ENCODE measurements at regions not wholly inside any gene's neighbourhood (a gene's known extent, or its start where the extent isn't known, plus 50 kb on each side); places are given as distances from the start of the nearest gene placed in this dataset.

DNA sequence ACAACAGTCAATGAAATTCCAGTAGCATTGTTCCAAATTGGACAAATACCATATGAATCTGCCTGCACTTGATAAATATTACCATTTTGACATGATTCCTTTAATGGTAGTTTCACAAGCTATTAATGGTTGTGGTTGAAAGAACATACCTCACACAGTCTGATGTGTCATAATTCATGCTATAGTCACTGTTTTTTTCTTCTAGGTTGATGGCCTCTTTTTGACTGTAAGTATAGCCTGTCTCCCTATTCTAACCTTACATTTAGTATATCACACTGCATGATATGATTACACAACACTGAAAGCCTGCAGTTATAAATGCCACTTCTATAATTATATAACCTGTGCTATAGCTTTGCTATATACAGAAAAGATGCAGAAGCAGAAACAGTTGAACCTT is 834.1 kb downstream of the NSUN3 start:
- Histone ChIP-seq H3K4me1 (no peaks in the 10 kb centered on the region), H3K9me3 (no peaks in the 10 kb centered on the region), H3K27me3 (no peaks in the 10 kb centered on the region), H3K4me3 (no peak overlapping the region), H3K36me3 (no peaks in the 10 kb centered on the region), H3K27ac (no peak overlapping the region)
- DNase-seq (ENCODE audit: low spot score in 2 of 2): no peak
- TF ChIP-seq POLR2AphosphoS5 (IDR thresholded peaks at IDR 0.05): no peak
- TF ChIP-seq EP300 (IDR thresholded peaks at IDR 0.05): no peak
- TF ChIP-seq, protein P1, sequence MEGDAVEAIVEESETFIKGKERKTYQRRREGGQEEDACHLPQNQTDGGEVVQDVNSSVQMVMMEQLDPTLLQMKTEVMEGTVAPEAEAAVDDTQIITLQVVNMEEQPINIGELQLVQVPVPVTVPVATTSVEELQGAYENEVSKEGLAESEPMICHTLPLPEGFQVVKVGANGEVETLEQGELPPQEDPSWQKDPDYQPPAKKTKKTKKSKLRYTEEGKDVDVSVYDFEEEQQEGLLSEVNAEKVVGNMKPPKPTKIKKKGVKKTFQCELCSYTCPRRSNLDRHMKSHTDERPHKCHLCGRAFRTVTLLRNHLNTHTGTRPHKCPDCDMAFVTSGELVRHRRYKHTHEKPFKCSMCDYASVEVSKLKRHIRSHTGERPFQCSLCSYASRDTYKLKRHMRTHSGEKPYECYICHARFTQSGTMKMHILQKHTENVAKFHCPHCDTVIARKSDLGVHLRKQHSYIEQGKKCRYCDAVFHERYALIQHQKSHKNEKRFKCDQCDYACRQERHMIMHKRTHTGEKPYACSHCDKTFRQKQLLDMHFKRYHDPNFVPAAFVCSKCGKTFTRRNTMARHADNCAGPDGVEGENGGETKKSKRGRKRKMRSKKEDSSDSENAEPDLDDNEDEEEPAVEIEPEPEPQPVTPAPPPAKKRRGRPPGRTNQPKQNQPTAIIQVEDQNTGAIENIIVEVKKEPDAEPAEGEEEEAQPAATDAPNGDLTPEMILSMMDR (IDR thresholded peaks at IDR 0.05): no peak
- no peak for TF ChIP-seq POLR2A (IDR thresholded peaks at IDR 0.05)

DNA sequence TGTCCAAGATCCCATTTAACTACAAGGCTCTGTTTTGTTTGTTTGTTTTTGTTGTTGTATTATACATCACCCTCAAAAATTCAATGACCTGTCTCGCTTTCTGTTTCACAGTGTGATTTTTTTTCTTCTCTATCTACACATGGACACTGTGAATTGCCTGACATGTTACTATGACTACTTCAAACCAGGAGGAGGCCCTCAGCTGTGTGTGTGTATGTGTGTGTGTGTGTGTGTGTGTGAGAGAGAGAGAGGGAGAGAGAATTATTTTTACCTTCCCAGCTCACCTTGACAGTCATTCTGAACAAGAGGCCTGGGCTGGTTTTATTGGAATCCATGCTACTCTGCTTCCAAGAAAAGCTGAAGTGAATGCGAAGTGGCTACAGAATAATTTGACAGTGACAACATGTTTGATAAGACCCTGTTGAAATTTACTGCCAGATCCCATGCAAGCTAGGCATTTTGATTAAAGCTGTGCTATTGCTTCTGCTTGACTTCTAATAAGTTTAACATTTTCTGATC is 841.4 kb downstream of the NSUN3 start:
- Histone ChIP-seq H3K4me1 (no peaks in the 10 kb centered on the region), H3K27me3 (no peaks in the 10 kb centered on the region), H3K9me3 (no peaks in the 10 kb centered on the region), H3K27ac (no peak overlapping the region), H3K36me3 (no peaks in the 10 kb centered on the region), H3K4me3 (no peak overlapping the region)
- no peak for DNase-seq (ENCODE audit: low spot score in 2 of 2)
- TF ChIP-seq POLR2A (IDR thresholded peaks at IDR 0.05): no peak
- TF ChIP-seq, protein P1 (IDR thresholded peaks at IDR 0.05): no peak
- no peak for TF ChIP-seq POLR2AphosphoS5 (IDR thresholded peaks at IDR 0.05)
- TF ChIP-seq EP300 (IDR thresholded peaks at IDR 0.05): no peak
- whole genome bisulfite sequencing: 77% methylated on average over 2 of the region's 2 CpGs

DNA sequence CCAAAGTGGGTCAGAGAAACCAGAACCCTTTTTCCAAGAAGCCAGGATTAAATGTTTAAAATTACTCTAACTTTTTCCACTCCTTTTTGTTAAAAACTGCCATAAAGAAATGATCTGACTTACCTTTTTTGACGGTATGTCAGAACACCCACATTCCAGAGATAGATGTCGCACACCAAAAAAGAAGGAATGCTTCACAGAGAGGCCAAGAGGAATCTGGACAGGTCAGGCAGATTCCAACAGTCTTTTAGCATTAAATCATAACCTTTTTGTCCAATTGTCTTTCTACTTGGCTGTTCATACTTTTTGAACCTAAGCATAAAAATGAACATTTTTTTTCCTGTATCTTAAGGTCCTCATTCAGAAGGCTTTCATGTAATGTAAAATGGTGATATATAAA is 846.9 kb downstream of the NSUN3 start:
- no peaks in the 10 kb centered on the region for H3K36me3 ChIP-seq
- 65% methylated on average over 2 of the region's 2 CpGs for WGBS

DNA sequence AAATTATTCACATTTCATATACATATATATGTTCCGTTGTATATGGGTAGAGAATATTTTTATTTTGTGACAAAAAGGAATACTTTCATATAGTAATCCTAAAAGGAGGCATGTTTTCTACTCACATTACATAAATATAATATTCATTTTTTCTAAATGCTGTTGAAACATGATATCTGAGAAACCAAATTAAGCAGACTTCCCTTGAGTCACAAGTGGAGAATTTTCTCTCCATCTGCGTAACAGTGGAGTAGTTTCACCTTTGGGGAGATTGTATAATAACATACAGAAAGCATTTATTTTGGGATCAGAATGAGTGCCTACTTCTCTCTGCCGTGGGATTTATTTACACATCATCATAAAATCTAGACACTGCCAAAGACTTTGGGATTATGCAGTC is 849.8 kb downstream of the NSUN3 start:
- no peak overlapping the region for H3K4me3 ChIP-seq
- WGBS: 77% methylated on average over 3 of the region's 3 CpGs
- H3K27ac ChIP-seq: no peak overlapping the region
- TF ChIP-seq, protein P1 (IDR thresholded peaks at IDR 0.05): no peak
- no peak for TF ChIP-seq EP300 (IDR thresholded peaks at IDR 0.05)
- TF ChIP-seq POLR2A (IDR thresholded peaks at IDR 0.05): no peak
- TF ChIP-seq POLR2AphosphoS5 (IDR thresholded peaks at IDR 0.05): no peak
- no peaks in the 10 kb centered on the region for H3K9me3 ChIP-seq
- H3K27me3 ChIP-seq: no peaks in the 10 kb centered on the region
- no peaks in the 10 kb centered on the region for H3K36me3 ChIP-seq
- H3K4me1 ChIP-seq: no peaks in the 10 kb centered on the region
- no peak for DNase-seq (ENCODE audit: low spot score in 2 of 2)

More for the DNA sequence above, 846.9 kb downstream of the NSUN3 start:
- TF ChIP-seq, protein P1 (IDR thresholded peaks at IDR 0.05): no peak
- TF ChIP-seq EP300 (IDR thresholded peaks at IDR 0.05): no peak
- no peak for TF ChIP-seq POLR2AphosphoS5 (IDR thresholded peaks at IDR 0.05)
- no peak for TF ChIP-seq POLR2A (IDR thresholded peaks at IDR 0.05)
- H3K4me1 ChIP-seq: no peaks in the 10 kb centered on the region
- H3K9me3 ChIP-seq: no peaks in the 10 kb centered on the region
- no peaks in the 10 kb centered on the region for H3K27me3 ChIP-seq
- no peak overlapping the region for H3K27ac ChIP-seq
- no peak overlapping the region for H3K4me3 ChIP-seq
- DNase-seq (ENCODE audit: low spot score in 2 of 2): no peak

DNA sequence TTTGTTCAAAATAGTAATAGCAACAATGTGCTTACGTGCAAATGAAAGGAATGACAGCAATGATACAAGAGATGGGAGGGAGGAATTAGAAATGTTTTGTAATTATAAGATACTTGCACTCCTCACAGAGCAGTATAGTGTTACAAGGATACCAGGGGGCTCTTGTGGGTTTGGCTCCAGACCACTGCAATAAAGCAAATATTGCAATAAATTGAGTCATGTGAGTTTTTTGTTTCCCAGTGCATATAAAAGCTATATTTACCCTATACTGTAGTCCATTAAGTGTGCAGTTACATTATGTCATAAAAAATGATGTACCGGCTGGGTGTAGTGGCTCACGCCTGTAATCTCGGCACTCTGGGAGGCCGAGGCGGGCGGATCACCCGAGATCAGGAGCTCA is 864.3 kb downstream of the NSUN3 start:
- TF ChIP-seq, protein P1 (IDR thresholded peaks at IDR 0.05): no peak
- no peak for TF ChIP-seq POLR2A (IDR thresholded peaks at IDR 0.05)
- no peak for TF ChIP-seq EP300 (IDR thresholded peaks at IDR 0.05)
- 88% methylated on average over 8 of the region's 8 CpGs for WGBS

More for the DNA sequence above, 864.3 kb downstream of the NSUN3 start:
- H3K27ac ChIP-seq: no peak overlapping the region
- H3K36me3 ChIP-seq: no peaks in the 10 kb centered on the region
- no peaks in the 10 kb centered on the region for H3K9me3 ChIP-seq
- no peak for DNase-seq (ENCODE audit: low spot score in 2 of 2)
- no peaks in the 10 kb centered on the region for H3K4me1 ChIP-seq
- H3K4me3 ChIP-seq: no peak overlapping the region
- no peaks in the 10 kb centered on the region for H3K27me3 ChIP-seq
